GM23338 (cell line): ENCODE measurements at regions not wholly inside any gene's neighbourhood (a gene's known extent, or its start where the extent isn't known, plus 50 kb on each side); places are given as distances from the start of the nearest gene placed in this dataset.

Source experiments
- EZH2 ChIP-seq: fragments of 200-600 bp; sonication (generic); IDR thresholded peaks from one replicate; pipeline ENCODE4 v1.8.0; 2017; ENCODE audit warnings: antibody characterized with exemption, mild to moderate bottlenecking, low read depth; ENCODE audit not compliant: unreplicated experiment
- EZH2phosphoT487 ChIP-seq: fragments of 200-600 bp; sonication (generic); IDR thresholded peaks from one replicate; pipeline ENCODE4 v1.8.1; 2018; ENCODE audit warnings: antibody characterized with exemption; ENCODE audit not compliant: unreplicated experiment
- STAT1 ChIP-seq: IDR thresholded peaks from one replicate; pipeline ENCODE4 v1.6.1; 2016; ENCODE audit warnings: antibody characterized with exemption; ENCODE audit not compliant: unreplicated experiment
- ZNF114 ChIP-seq: fragments of 250-450 bp; sonication (Bioruptor Pico); IDR thresholded peaks from 2 replicates; pipeline ENCODE4 v1.5.0; 2020; ENCODE audit warnings: mild to moderate bottlenecking, moderate library complexity
- ZNF331 ChIP-seq: fragments of 250-450 bp; sonication (Bioruptor Pico); IDR thresholded peaks from 2 replicates; pipeline ENCODE4 v1.5.0; 2020; ENCODE audit warnings: low read depth, mild to moderate bottlenecking, moderate library complexity
- TF ChIP-seq, protein P1 (sequence below): fragments of 250-450 bp; sonication (Bioruptor Pico); IDR thresholded peaks from 2 replicates; pipeline ENCODE4 v1.5.0; 2020; ENCODE audit warnings: mild to moderate bottlenecking, moderate library complexity
- TF ChIP-seq, protein P2 (sequence below): IDR thresholded peaks from 2 replicates; pipeline ENCODE4 v1.6.1; 2016; ENCODE audit warnings: antibody characterized with exemption
- TF ChIP-seq, protein P3 (sequence below), 2 experiments: fragments of 200-600 bp in 1 of 2; sonication (generic) in 1 of 2; conservative IDR thresholded peaks; 2 replicates each; pipeline versions ENCODE4 v1.5.1 to v1.6.1; 2016 to 2017; ENCODE audit warnings: antibody characterized with exemption in 2 of 2, low read depth in 2 of 2, mild to moderate bottlenecking in 2 of 2, moderate library complexity in 1 of 2

DNA sequence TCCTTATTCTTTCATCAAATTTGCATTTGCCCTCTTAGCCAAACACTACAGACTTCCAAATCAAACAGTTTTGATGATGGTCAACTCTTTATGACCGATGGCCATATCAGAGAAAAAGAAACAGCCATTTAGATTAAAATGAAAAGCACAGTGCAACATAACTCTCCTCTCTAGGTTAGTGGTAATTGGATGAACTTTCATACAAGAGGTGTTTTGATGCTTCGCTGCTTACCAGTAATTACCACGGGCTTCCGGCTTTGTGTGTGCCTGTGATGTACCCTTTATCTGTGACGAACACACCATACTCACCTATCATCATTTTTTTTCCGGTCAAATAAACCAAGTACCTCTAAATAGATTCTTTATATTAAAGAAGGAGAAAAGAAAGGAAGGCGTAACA is 181.8 kb downstream of the FOXA2 start (continued):
- TF ChIP-seq, protein P1, sequence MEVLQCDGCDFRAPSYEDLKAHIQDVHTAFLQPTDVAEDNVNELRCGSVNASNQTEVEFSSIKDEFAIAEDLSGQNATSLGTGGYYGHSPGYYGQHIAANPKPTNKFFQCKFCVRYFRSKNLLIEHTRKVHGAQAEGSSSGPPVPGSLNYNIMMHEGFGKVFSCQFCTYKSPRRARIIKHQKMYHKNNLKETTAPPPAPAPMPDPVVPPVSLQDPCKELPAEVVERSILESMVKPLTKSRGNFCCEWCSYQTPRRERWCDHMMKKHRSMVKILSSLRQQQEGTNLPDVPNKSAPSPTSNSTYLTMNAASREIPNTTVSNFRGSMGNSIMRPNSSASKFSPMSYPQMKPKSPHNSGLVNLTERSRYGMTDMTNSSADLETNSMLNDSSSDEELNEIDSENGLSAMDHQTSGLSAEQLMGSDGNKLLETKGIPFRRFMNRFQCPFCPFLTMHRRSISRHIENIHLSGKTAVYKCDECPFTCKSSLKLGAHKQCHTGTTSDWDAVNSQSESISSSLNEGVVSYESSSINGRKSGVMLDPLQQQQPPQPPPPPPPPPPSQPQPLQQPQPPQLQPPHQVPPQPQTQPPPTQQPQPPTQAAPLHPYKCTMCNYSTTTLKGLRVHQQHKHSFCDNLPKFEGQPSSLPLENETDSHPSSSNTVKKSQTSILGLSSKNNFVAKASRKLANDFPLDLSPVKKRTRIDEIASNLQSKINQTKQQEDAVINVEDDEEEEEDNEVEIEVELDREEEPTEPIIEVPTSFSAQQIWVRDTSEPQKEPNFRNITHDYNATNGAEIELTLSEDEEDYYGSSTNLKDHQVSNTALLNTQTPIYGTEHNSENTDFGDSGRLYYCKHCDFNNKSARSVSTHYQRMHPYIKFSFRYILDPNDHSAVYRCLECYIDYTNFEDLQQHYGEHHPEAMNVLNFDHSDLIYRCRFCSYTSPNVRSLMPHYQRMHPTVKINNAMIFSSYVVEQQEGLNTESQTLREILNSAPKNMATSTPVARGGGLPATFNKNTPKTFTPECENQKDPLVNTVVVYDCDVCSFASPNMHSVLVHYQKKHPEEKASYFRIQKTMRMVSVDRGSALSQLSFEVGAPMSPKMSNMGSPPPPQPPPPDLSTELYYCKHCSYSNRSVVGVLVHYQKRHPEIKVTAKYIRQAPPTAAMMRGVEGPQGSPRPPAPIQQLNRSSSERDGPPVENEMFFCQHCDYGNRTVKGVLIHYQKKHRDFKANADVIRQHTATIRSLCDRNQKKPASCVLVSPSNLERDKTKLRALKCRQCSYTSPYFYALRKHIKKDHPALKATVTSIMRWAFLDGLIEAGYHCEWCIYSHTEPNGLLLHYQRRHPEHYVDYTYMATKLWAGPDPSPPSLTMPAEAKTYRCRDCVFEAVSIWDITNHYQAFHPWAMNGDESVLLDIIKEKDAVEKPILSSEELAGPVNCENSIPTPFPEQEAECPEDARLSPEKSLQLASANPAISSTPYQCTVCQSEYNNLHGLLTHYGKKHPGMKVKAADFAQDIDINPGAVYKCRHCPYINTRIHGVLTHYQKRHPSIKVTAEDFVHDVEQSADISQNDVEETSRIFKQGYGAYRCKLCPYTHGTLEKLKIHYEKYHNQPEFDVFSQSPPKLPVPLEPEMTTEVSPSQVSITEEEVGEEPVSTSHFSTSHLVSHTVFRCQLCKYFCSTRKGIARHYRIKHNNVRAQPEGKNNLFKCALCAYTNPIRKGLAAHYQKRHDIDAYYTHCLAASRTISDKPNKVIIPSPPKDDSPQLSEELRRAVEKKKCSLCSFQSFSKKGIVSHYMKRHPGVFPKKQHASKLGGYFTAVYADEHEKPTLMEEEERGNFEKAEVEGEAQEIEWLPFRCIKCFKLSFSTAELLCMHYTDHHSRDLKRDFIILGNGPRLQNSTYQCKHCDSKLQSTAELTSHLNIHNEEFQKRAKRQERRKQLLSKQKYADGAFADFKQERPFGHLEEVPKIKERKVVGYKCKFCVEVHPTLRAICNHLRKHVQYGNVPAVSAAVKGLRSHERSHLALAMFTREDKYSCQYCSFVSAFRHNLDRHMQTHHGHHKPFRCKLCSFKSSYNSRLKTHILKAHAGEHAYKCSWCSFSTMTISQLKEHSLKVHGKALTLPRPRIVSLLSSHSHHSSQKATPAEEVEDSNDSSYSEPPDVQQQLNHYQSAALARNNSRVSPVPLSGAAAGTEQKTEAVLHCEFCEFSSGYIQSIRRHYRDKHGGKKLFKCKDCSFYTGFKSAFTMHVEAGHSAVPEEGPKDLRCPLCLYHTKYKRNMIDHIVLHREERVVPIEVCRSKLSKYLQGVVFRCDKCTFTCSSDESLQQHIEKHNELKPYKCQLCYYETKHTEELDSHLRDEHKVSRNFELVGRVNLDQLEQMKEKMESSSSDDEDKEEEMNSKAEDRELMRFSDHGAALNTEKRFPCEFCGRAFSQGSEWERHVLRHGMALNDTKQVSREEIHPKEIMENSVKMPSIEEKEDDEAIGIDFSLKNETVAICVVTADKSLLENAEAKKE (CRISPR knock-in tag), result no peak
- no peak for TF ChIP-seq STAT1
- TF ChIP-seq, protein P2, sequence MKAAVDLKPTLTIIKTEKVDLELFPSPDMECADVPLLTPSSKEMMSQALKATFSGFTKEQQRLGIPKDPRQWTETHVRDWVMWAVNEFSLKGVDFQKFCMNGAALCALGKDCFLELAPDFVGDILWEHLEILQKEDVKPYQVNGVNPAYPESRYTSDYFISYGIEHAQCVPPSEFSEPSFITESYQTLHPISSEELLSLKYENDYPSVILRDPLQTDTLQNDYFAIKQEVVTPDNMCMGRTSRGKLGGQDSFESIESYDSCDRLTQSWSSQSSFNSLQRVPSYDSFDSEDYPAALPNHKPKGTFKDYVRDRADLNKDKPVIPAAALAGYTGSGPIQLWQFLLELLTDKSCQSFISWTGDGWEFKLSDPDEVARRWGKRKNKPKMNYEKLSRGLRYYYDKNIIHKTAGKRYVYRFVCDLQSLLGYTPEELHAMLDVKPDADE, result no peak
- no peak for TF ChIP-seq EZH2phosphoT487
- no peak for TF ChIP-seq ZNF114
- no peak for TF ChIP-seq EZH2
- TF ChIP-seq ZNF331 (CRISPR knock-in tag), result no peak
- TF ChIP-seq, protein P3, sequence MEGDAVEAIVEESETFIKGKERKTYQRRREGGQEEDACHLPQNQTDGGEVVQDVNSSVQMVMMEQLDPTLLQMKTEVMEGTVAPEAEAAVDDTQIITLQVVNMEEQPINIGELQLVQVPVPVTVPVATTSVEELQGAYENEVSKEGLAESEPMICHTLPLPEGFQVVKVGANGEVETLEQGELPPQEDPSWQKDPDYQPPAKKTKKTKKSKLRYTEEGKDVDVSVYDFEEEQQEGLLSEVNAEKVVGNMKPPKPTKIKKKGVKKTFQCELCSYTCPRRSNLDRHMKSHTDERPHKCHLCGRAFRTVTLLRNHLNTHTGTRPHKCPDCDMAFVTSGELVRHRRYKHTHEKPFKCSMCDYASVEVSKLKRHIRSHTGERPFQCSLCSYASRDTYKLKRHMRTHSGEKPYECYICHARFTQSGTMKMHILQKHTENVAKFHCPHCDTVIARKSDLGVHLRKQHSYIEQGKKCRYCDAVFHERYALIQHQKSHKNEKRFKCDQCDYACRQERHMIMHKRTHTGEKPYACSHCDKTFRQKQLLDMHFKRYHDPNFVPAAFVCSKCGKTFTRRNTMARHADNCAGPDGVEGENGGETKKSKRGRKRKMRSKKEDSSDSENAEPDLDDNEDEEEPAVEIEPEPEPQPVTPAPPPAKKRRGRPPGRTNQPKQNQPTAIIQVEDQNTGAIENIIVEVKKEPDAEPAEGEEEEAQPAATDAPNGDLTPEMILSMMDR (conservative IDR thresholded peaks at IDR 0.05; ENCODE audit: low read depth in 2 of 2), result no peak
